ENCODE measurements at regions not wholly inside any gene's neighbourhood (a gene's known extent, or its start where the extent isn't known, plus 50 kb on each side); places are given as distances from the start of the nearest gene placed in this dataset.

DNA sequence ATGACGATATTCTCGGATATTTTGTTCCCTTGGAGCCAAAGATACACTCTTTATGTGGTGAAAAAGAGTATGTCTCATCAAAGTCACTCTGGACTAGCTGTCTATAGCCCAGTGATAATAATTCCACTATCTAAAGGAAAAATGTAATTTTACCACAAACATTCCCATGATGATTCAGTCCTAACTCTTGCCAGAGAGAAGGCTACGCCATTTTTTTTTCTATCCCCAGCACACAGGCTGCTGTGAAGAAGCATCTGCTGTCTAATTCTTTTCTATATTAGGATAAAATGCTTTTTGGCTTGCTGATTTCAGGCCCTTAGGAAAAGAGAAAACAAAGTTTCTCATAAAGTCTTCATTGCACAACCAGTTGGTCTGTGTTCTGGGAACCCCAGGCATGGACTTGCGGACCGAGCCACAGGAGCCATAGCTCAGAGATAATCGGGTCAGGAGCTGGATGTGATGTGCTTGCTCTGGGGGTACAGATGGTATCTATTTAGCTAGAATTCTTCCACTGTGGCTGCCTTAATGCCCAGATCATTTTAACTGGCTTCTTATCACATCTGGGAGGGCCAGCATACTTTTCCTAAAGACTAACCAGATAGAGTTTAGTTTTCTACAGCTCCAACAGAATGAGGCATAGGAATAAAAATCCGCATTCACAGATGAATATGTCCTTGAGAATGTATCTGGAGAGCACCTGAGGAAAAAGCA lies 683.7 kb upstream of the ID4 start:
- no peak for DNase-seq (ENCODE audit: low spot score)

DNA sequence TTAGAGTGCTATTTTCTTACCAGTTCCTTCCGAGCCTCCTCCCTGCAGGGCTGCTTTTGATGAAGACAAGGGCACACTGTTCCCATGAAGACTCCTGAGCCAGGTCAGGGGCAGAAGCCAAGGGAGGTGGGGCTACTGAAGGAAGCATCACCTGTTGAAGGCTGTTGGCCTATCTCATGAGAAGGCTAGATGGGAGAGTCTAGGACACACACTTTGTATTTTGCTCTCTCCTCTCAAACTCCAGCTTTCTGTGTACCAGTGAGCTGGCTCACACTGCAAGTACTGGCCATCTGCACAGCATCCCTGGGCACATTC lies 683.2 kb upstream of the ID4 start:
- DNase-seq (ENCODE audit: low spot score), result no peak

DNA sequence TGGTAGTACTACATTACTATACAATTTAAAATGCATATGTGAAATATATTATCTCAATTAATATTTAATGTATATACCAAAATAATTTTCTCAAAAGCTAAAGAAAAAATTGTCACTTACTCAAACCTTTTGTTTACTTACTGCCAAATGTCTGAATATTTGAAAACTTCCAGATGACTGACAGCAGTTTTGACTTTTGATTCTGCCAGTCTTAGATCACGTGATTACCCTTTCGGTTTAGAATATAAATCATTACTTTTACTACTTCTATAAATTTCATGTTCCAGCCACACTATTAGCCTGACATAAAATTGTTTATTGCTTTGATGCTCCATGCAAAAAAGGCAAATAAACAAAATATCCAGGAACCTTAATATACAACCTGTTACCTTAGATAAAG lies 680.7 kb upstream of the ID4 start:
- DNase-seq (ENCODE audit: low spot score), result no peak

DNA sequence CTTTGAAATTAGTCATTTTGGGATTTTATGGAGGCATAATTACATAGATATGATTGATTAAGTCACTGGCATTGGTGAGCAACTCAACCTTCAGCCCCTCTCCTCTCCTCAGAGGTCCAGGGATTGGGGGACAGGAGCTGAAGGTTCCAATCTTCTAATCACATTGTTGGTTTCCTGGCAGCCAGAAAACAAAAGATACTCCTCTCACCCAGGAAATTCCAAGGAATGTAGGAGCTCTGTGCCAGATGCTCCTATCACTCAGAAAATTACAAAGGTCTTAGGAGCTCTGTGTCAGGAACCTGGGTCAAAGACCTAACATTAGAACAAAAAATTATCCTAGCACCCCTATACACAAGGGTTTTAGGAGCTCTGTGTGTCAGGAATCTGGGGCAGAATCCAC lies 679.7 kb upstream of the ID4 start:
- DNase-seq (ENCODE audit: low spot score), result no peak

DNA sequence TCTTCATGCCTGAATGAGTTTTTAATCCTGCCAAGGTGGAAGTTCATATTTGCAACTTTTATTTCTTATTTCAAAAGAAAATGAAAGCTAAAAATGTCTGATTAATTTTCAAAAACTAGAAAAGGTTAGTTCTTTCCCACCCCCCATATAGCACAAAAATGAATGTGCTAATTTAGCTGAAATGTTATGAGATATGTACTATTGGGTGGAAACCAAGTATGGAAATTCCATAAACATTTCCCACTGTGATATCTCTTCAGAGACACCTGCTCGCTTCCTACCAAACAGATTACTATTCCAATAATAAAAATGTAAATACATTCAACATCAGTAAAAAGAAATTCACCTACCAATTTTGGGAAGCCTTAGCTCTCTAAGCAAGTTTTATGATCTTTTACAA lies 678.6 kb upstream of the ID4 start:
- no peak for DNase-seq (ENCODE audit: low spot score)

DNA sequence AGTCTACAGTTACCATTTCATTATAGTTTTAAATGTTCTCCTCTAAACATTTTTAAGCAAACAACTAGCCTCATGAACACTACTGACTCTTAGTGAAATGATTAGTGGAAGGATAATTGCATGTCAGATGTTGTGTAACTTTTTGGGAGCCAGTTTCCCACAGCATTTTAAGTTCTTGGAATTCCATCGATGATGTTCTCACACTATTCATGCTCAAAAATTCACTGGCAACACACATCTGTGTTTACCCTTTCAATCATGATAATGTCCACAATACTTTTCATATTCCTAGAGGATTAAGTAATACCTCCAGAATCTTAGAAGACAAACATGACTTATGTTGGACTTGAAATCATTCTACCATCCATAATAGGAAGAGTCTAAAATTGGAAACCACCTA lies 678.1 kb upstream of the ID4 start:
- no peak for DNase-seq (ENCODE audit: low spot score)

DNA sequence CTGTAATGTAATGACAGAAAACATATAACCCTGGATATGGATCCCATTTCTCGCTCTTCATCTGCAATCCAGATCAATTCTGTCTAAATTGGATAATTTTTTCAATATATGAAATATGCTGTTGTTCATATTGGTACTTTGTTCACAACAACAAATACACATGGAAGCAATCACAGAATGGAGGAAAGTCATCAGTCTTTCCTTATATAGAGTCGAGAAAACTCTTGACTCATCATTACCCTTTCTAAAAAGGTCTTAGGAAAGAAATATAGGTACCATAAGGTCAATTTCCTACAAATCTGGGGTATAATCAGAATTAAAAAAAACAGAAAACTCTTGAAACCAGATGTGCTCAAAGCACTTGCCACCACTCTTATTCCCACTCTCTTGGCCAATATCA lies 677.6 kb upstream of the ID4 start:
- DNase-seq (ENCODE audit: low spot score), result no peak

DNA sequence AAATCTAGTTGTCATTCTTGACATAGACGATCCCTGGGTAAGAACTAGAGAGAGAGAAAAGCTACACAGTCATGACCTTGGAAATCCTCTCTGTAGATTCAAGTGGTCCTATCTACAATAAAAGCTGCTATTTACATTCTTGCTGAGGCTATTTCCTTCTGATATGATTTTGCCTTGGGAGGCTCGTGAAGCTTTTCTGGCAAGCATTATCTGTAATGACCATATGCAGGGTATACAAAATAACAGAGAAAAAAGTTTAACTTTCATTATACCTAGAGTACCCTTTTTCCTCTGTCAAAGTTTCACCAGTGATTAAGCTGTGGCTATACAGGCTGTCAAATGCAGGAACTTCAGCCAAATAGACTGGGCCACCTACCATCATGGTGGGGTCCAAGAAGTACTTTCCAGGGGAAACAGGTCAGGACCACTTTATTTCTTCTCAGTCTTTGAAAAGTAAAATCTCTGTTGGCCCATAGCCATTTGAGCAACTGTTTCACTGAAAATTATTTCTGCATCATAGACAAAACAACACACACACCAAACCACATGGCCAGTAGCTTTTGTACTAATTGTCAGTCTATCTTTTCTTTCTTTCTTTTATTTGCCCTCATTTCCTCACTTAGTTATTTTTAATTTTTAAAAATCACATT lies 677.0 kb upstream of the ID4 start:
- DNase-seq (ENCODE audit: low spot score), result no peak

DNA sequence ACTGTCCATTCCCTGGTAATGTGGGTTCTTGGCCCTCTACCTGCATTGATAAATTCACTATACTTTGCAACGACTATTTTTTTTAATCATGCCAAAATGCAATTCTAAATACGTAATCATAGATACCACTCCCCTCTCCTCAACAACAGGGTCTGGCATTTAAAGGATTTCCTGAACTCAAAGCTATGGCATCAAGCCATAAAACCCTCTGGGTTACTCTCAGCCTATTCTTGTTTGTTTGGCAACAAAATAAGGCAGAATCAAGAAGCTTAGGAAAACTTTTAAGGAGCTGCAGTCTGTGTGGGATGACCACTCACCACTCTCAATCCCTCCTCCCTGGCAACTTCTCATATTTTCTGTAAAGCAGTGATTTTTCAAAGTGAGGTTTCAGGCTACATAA lies 669.9 kb upstream of the ID4 start:
- DNase-seq (ENCODE audit: low spot score), result no peak

DNA sequence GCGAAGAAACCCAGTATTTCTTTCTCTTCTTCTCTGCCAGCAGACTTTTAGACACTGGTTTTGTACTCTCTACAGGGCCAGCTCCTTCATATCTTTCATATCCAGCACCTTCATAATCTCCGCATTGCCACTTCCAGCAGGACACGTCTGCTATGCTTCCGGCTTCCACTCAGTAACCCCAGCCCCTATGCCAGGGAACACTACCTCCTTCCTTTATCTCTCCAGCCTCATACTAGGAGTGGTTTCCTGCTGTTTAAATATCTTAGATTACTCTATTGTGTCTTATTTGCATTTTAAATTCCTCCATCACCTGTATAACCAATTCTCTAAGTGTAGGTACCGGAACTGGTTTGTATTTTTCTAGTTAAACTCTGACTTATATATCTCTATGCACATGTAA lies 667.8 kb upstream of the ID4 start:
- DNase-seq (ENCODE audit: low spot score), result no peak

DNA sequence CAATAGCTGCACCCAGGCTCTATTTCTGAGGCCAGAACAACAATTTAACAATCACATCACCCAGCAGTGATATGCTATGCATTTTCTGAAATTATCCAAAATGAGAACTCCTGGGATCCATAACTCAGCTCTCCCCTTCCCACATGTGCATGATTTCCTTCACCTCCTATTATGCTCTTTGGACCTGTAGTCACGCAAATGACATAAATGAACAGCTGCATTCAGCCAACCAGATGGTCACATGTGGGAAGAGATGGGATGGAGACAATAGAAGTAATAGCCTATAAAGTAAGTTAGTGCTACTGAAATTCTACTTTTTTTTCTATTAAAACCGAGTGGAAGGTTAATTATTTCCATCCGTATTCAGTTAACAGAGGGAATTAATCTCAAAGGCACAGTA lies 662.1 kb upstream of the ID4 start:
- DNase-seq (ENCODE audit: low spot score), result no peak

DNA sequence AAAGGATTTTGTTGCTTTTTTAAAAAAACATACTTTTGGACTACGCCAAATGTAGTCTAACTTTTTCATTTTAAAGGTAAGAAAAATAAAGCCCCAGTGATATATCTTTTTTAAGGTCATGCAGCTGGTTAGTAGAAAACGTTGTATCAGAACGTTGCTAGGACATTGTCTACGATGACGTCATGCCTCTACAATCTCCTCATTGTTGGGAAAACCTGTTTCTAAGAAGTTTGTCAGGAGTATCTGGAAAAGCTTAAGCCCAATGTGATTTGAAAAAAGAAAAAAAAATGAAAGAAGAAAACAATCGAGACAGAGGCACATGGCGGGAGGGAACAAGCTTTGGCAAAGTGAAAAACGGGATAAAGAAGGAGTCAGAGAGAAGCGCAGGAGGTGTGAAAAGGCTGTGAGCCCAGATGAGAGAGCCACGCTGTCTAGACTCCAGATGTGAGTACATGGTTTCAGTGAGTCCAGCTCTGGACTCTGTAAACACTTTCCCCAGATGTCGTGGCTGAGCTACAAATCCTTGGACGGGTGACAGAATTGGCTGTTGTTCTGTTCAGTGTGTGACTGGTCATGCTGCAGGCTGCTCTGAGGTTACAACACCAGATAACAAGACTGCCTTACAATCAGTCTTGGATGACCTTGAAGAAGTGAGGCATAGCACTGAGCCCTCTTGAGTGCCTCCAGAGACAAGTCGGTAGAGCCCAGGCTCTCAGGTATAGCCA lies 656.7 kb upstream of the ID4 start:
- DNase-seq (ENCODE audit: low spot score), result peak; percentile 52

DNA sequence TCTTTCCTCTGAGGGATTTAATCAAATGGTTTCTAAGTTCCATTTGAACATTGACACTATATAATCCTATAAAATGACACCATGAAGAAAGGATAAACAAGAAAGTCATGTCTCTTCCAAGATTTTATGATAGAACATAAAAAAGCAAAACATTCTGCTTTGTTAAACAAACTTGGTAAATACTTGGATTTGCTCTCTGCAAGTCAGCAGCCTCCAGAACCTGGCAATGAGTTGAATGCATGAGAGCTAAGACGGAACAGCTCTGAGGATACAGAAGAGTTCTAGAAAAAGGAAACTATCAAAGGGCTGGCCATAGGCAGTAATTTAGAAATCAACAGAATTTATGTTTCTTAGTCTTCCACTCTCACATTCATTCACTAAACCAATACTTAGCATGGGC lies 656.0 kb upstream of the ID4 start:
- no peak for DNase-seq (ENCODE audit: low spot score)

DNA sequence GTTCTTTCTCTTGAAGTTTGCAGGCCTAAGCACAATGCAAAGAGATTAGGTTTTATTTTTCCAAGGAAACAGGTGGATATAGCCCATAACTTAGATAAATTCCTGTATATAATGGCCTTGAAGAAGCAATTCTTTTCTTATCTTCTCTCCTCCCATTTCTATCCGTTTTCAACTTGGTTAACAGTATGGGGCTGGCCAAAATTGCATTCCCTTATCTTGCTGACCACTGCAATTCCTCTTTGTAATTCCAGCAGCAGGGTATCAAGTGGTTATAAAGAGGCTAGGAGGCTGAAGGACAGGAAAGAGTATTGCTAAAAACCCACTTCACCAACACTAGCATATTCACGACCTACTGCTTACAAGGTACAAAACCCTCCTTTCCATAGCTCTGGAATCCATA lies 643.5 kb upstream of the ID4 start:
- DNase-seq (ENCODE audit: low spot score), result no peak

DNA sequence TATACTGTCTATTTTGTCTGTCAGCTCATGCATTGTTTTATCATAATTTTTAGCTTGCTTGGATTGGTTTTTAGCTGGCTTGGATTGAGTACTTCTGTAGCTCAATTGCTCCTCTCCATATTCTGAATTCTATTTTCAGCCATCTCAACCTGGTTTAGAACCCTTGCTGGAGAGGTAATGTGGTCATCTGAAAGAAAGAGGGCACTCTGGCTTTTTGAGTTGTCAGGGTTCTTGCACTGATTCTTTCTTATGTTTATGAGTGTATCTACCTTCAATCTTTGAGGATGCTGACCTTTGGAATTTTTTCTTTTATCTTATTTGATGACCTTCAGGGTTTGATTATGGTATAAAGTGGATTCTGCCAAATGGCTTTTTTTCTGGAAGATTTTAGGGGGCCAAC lies 632.7 kb upstream of the ID4 start:
- DNase-seq (ENCODE audit: low spot score), result no peak

DNA sequence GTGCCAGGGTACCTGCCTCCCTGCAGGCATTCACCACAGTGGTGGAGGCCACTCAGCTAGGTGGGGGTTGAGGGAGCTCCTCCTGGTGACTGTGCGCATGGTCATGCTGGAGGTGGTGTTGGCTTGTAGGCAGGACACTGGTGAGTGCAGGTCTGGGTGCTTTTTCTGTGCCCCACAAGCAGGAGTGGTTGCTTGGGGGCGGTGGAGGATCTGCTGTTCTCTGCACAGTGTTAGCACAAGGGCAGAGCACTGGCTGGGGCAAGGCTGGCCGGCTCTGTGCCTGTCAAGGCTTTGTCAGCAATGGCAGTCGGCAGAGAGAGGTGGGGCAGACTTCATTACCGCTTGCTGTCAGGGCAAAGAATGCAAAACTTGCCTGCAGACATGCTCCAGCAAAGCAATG lies 632.1 kb upstream of the ID4 start:
- DNase-seq (ENCODE audit: low spot score), result no peak

DNA sequence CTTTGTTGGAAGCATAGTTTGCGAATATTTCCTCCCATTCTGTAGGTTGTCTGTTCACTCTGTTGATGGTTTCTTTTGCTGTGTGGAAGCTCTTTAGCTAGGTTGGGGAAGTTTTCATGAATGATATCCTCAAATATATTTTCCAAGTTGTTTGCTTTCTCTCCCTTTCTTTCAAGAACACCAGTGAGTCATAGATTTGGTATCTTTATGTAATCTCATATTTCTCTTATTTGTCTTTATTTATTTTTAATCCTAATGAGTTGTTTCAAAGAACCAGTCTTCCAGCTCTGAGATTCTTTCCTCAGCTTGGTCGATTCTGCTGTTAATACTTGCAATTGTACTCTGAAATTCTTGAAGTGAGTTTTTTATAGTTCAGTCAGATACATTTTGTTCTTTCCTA lies 628.0 kb upstream of the ID4 start:
- no peak for DNase-seq (ENCODE audit: low spot score)

DNA sequence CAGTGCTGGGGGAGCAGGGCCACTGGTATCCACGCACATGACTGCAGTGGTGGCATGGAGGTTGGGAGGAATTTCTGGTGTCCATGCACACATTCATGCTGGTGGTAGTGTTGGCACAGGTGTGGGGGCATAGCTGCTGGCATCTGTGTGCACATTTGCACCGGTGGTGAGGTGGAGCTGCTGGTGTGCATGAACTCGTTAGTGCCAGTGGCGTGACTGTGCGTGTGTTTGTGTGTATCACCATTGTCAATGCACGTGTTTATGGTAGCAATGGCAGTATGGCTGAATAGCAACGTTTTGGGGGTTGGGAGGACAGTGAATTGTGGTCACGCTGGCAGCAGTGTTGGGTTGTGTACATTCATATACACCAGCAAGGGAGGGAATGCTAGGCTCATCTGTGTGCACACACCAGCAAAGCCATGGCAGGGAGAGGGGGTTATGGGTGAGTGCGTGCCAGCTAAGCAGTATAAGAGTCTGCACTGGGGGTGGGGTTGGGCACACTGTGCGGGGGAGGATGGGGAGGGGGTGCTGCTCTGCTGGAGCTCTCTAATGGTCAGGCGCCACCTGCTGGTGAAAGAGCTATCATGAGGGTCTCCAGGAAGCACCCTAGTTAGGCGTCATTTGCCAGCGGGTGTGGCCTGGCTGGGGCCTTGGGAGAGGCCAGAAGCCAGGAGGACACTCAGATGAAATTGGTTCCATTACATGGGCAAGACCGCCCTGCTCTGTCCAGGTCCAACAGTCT lies 626.1 kb upstream of the ID4 start:
- no peak for DNase-seq (ENCODE audit: low spot score)

DNA sequence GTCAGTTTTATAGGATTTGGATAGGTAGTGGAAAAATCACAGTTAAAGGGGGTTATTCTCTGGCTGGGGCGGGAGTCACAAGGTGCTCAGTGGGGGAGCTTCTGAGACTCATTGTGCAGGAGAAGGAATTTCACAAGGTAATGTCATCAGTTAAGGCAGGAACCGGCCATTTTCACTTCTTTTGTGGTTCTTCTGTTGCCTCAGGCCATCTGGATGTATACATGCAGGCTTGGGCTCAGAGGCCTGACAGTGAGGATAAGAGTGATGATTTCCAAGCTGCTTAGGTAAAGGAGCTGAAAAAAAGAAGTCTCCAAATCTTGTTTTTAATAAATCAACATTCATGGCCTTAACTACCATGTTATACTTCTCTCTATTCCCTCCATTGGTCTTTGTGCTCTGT lies 622.9 kb upstream of the ID4 start:
- DNase-seq (ENCODE audit: low spot score), result no peak

DNA sequence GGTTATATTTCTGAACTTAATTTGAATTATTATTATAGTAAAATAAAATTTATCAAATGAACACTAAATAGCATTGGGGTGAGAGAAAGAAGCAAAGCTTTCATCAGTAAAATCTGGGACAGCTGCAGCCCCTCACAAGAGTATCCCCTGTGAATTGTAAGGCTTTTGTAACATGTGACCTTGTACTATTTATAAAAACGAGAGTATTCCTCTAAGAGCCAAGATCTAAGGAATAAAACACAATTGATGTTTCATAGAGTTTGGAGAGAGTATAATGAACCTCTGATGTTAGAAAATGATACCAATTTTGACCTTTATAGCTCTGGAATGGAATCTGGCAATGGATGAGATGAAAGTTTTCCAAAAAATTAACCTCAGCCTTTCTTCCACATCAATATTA lies 617.2 kb upstream of the ID4 start:
- no peak for DNase-seq (ENCODE audit: low spot score)

DNA sequence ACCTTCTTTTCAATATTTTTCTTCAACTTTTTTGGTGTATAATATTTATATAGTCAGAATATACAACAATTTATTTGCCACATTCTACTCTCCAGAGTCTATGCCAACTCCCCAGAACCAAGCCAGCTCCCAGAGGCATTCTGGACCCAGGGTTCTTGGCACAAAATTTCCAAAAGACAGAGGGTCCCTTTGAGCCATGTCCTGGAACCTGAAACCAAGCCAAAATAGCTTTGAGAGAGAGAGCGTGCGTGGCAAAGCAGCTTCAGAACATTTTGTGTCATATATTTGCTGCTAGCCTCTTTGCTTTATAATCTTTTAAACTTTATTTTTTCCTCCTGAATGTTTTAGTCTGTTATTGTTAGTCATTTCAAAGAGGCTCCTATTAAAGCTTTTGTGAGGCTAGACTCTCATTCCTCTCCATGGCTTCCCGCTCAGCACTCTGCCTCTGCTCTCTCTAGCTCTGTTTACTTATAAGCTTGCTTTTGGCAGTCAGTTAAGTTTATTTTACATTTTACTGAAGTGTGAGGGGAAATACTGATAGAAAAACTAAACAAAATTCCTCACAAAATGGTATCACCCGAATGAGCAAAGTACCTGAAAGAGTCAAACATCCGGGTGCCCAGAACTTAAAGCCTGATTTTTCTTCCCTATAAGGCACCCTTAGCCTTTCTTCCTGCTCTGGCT lies 605.1 kb upstream of the ID4 start:
- DNase-seq (ENCODE audit: low spot score), result peak; percentile 75

DNA sequence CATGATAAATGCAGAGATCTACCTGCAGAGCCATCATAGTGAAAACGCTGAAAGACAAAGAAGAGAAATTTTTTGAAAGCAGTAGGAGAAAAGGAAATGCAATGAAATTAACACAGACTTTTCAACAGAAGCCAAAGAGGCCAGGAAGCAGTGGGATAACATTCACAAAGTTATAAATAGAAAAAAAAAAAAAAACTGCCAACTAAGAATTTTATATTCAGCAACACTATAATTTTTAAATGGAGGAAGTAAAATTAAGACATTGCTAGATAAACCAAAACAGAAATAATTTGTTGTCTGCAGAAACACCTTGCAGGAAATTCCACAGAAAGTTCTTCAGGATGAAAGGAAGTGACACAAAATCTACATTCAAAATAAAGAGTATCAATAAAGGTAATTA lies 591.5 kb upstream of the ID4 start:
- DNase-seq (ENCODE audit: low spot score), result no peak
